WI38 (cell line): ENCODE measurements at regions not wholly inside any gene's neighbourhood (a gene's known extent, or its start where the extent isn't known, plus 50 kb on each side); places are given as distances from the start of the nearest gene placed in this dataset.

ENCODE experiments used
- H3K4me3 ChIP-seq: 2 replicates; pipeline ENCODE4 v1.5.1; 2011; ENCODE audit warnings: low read depth, mild to moderate bottlenecking, control low read depth, low read length
- TF ChIP-seq, protein P1 (sequence below): IDR thresholded peaks from 2 replicates; pipeline ENCODE4 v1.5.1; 2012; ENCODE audit warnings: low read depth, mild to moderate bottlenecking, control low read depth, low read length

GRCh38 chr11:79922641-79923040, 481.8 kb upstream of the TENM4 start:
- TF ChIP-seq, protein P1, sequence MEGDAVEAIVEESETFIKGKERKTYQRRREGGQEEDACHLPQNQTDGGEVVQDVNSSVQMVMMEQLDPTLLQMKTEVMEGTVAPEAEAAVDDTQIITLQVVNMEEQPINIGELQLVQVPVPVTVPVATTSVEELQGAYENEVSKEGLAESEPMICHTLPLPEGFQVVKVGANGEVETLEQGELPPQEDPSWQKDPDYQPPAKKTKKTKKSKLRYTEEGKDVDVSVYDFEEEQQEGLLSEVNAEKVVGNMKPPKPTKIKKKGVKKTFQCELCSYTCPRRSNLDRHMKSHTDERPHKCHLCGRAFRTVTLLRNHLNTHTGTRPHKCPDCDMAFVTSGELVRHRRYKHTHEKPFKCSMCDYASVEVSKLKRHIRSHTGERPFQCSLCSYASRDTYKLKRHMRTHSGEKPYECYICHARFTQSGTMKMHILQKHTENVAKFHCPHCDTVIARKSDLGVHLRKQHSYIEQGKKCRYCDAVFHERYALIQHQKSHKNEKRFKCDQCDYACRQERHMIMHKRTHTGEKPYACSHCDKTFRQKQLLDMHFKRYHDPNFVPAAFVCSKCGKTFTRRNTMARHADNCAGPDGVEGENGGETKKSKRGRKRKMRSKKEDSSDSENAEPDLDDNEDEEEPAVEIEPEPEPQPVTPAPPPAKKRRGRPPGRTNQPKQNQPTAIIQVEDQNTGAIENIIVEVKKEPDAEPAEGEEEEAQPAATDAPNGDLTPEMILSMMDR, result no peak
- no peak overlapping the region for H3K4me3 ChIP-seq

DNA sequence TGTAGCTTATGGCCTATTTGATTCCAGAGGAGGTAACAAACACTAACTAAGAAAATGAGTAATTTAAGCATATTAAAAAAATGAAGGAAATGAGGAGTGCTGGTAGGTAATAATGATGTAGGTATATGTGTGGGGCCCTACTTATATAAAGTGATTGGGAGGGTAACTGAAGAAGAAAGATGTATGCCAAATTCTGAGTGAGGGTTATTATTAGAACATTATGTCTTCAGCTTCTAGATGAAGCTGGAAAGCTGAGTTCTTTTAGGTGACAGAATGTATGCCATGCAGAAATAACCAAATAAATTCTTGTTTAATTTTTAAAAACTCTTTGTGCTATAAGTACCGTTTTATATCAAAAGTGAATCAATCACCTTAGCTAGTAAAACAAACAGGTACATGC, 479.6 kb upstream of the TENM4 start:
- TF ChIP-seq, protein P1, result no peak
- no peak overlapping the region for H3K4me3 ChIP-seq

GRCh38 chr11:79919350-79919749, 478.5 kb upstream of the TENM4 start:
- no peak overlapping the region for H3K4me3 ChIP-seq
- TF ChIP-seq, protein P1, result no peak

GRCh38 chr11:79918846-79919245, 478.0 kb upstream of the TENM4 start:
- H3K4me3 ChIP-seq, result no peak overlapping the region
- TF ChIP-seq, protein P1, result no peak

DNA sequence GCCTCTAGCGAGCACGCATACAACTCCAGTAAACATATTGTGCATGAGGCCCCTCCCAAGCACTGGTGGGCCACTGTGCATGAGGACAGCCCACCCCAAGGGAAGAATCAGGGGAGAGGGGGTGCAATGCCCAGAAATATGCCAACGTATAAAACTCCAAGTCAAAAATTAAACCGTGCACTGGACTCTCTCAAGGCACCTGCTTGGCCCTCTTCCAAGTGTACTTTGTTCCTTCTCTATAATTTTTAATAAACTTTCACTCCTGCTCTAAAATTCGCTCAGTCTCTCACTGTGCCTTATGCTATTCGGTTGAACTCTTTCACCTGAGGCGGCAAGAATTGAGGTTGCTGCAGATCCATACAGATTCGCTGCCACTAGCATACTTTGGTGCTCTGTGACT, 465.3 kb upstream of the TENM4 start:
- TF ChIP-seq, protein P1, result no peak
- no peak overlapping the region for H3K4me3 ChIP-seq

- TF ChIP-seq, protein P1, result no peak
- H3K4me3 ChIP-seq, result no peak overlapping the region
These were observed 461.7 kb upstream of the TENM4 start for GRCh38 chr11:79902493-79902892.

DNA sequence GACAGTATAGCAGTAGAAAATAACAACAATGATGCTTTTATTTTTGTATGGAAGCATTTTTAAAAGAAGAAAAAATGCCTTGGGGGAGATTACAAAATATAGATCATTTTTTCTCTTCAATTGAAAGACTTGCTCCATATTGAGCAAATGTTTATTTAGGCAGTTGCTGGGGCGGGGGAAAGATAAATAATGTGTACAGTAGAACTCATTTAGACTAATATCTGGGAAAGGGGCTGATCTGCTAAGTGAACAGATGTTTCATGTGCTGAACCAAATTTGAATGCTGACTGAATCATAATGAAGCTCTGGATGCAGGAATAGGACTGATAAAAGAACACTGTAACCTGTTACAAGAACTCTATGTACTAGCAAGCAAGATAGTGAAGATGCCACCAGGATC, 457.1 kb upstream of the TENM4 start:
- TF ChIP-seq, protein P1, result no peak
- no peak overlapping the region for H3K4me3 ChIP-seq
